HEK293T (cell line): ENCODE measurements at regions not wholly inside any gene's neighbourhood (a gene's known extent, or its start where the extent isn't known, plus 50 kb on each side); places are given as distances from the start of the nearest gene placed in this dataset.

Source experiments
- CTCF ChIA-PET: fragments of 350-600 bp; formaldehyde crosslinking; extraction: SDS; loops from one replicate; lab custom pipeline; 2021; ENCODE audit warnings: antibody characterized with exemption, inconsistent platforms; lab: Yijun Ruan, JAX
- POLR2A ChIA-PET: fragments of 350-600 bp; formaldehyde crosslinking; extraction: SDS; loops from one replicate; lab custom pipeline; 2020; ENCODE audit warnings: antibody characterized with exemption, inconsistent platforms; lab: Yijun Ruan, JAX
- DNase-seq: peaks from one replicate; pipeline ENCODE4 v3.0.0; 2012; ENCODE audit warnings: mixed read lengths; ENCODE audit errors: extremely low spot score
- ARNT ChIP-seq: fragments of 450-650 bp; IDR thresholded peaks from 2 replicates; pipeline ENCODE4 v1.6.1; 2017; ENCODE audit warnings: mild to moderate bottlenecking
- BHLHE40 ChIP-seq: fragments of 450-650 bp; IDR thresholded peaks from 2 replicates; pipeline ENCODE4 v1.6.1; 2016; ENCODE audit warnings: mild to moderate bottlenecking, moderate library complexity, borderline replicate concordance
- CTBP1 ChIP-seq: fragments of 450-650 bp; IDR thresholded peaks from 2 replicates; pipeline ENCODE4 v1.6.1; 2016; ENCODE audit warnings: borderline replicate concordance
- ELF4 ChIP-seq: fragments of 450-650 bp; IDR thresholded peaks from 2 replicates; pipeline ENCODE4 v1.6.1; 2017; ENCODE audit warnings: antibody characterized with exemption
- FOXA1 ChIP-seq: fragments of 450-650 bp; IDR thresholded peaks from 2 replicates; pipeline ENCODE4 v1.6.1; 2016; ENCODE audit warnings: mild to moderate bottlenecking
- FOXK2 ChIP-seq: fragments of 450-650 bp; IDR thresholded peaks from 2 replicates; pipeline ENCODE4 v1.6.1; 2016; ENCODE audit warnings: mild to moderate bottlenecking
- FOXM1 ChIP-seq: fragments of 450-650 bp; IDR thresholded peaks from 2 replicates; pipeline ENCODE4 v1.6.1; 2017; ENCODE audit warnings: mild to moderate bottlenecking, borderline replicate concordance
- HDGF ChIP-seq: fragments of 450-650 bp; IDR thresholded peaks from 2 replicates; pipeline ENCODE4 v1.6.1; 2017; ENCODE audit warnings: antibody characterized with exemption, borderline replicate concordance
- L3MBTL2 ChIP-seq: fragments of 450-650 bp; conservative IDR thresholded peaks from 2 replicates; pipeline ENCODE4 v1.6.1; 2016; ENCODE audit warnings: mild to moderate bottlenecking
- LEF1 ChIP-seq: fragments of 450-650 bp; IDR thresholded peaks from 2 replicates; pipeline ENCODE4 v1.6.1; 2017; ENCODE audit warnings: mild to moderate bottlenecking, borderline replicate concordance
- NFRKB ChIP-seq: fragments of 450-650 bp; IDR thresholded peaks from 2 replicates; pipeline ENCODE4 v1.6.1; 2016; ENCODE audit warnings: mild to moderate bottlenecking, moderate library complexity
- PKNOX1 ChIP-seq: fragments of 450-650 bp; IDR thresholded peaks from 2 replicates; pipeline ENCODE4 v1.6.1; 2016
- SP1 ChIP-seq: fragments of 450-650 bp; IDR thresholded peaks from 2 replicates; pipeline ENCODE4 v1.6.1; 2017
- SUZ12 ChIP-seq: fragments of 450-650 bp; IDR thresholded peaks from 2 replicates; pipeline ENCODE4 v1.6.1; 2016; ENCODE audit warnings: mild to moderate bottlenecking
- TARDBP ChIP-seq: fragments of 450-650 bp; IDR thresholded peaks from 2 replicates; pipeline ENCODE4 v1.6.1; 2016
- ZNF384 ChIP-seq: fragments of 450-650 bp; IDR thresholded peaks from 2 replicates; pipeline ENCODE4 v1.6.1; 2016

- no peak for DNase-seq
- CTCF ChIA-PET: no interaction called here
- TF ChIP-seq CTBP1 (no peak), BHLHE40 (no peak), ZNF384 (no peak), SUZ12 (no peak), NFRKB (no peak), ARNT (no peak), FOXM1 (no peak), FOXA1 (no peak), SP1 (no peak), ELF4 (no peak)
- POLR2A ChIA-PET: no interaction called here
Measured at GRCh38 chr6:120111001-120111400, 761.4 kb upstream of the MAN1A1 start.

GRCh38 chr6:120108061-120108795, 758.7 kb upstream of the MAN1A1 start:
- ChIA-PET CTCF (no interaction called here), POLR2A (no interaction called here)
- no peak for DNase-seq
- TF ChIP-seq FOXK2 (no peak), TARDBP (no peak), FOXA1 (no peak), ELF4 (no peak)

GRCh38 chr6:120103618-120104017, 754.1 kb upstream of the MAN1A1 start:
- no peak for DNase-seq
- POLR2A ChIA-PET: no interaction called here
- TF ChIP-seq BHLHE40 (no peak), SUZ12 (no peak), TARDBP (no peak), ELF4 (no peak), ZNF384 (no peak), CTBP1 (no peak)
- CTCF ChIA-PET: no interaction called here

GRCh38 chr6:120096696-120097260, 747.2 kb upstream of the MAN1A1 start:
- no peak for DNase-seq
- TF ChIP-seq SUZ12: no peak
- TF ChIP-seq BHLHE40: no peak
- no peak for TF ChIP-seq FOXA1
- TF ChIP-seq LEF1: no peak
- TF ChIP-seq CTBP1: no peak
- POLR2A ChIA-PET: no interaction called here
- CTCF ChIA-PET: interaction anchor here (0.6 to 0.7 kb wide), 2 partner anchors 41 to 108 kb away, joined by 3 read pairs; no protein-coding TSS in a partner anchor

- no peak for DNase-seq
- CTCF ChIA-PET: no interaction called here
- POLR2A ChIA-PET: no interaction called here
- no peak for TF ChIP-seq ELF4
- no peak for TF ChIP-seq LEF1
- no peak for TF ChIP-seq ARNT
- no peak for TF ChIP-seq PKNOX1
- TF ChIP-seq FOXA1: no peak
- no peak for TF ChIP-seq ZNF384
- TF ChIP-seq CTBP1: no peak
- no peak for TF ChIP-seq SUZ12
- TF ChIP-seq HDGF: no peak
- no peak for TF ChIP-seq BHLHE40
- TF ChIP-seq SP1: no peak
- TF ChIP-seq NFRKB: no peak
- TF ChIP-seq FOXM1: no peak
- no peak for TF ChIP-seq L3MBTL2
- TF ChIP-seq FOXK2: no peak
- TF ChIP-seq TARDBP: no peak
Measured at GRCh38 chr6:120083186-120083585, 733.6 kb upstream of the MAN1A1 start.

- DNase-seq: peak; percentile 15
- ChIA-PET CTCF (interaction anchor here (0.6 to 1.5 kb wide), 4 partner anchors 12 to 951 kb away, joined by 3 to 9 read pairs (median 4); no protein-coding TSS in a partner anchor), POLR2A (no interaction called here)
- TF ChIP-seq NFRKB (no peak), CTBP1 (no peak), PKNOX1 (no peak), SUZ12 (no peak), L3MBTL2 (no peak), HDGF (no peak), TARDBP (no peak), FOXA1 (no peak), SP1 (no peak), FOXK2 (no peak), FOXM1 (no peak), ZNF384 (no peak), LEF1 (no peak), BHLHE40 (no peak), ELF4 (no peak), ARNT (no peak)
Measured at GRCh38 chr6:120077489-120077888, 727.9 kb upstream of the MAN1A1 start.

- ChIA-PET CTCF (no interaction called here), POLR2A (no interaction called here)
- DNase-seq: no peak
- TF ChIP-seq FOXK2: no peak
Measured at GRCh38 chr6:120058410-120058809, 708.8 kb upstream of the MAN1A1 start.
